ENCODE measurements at regions not wholly inside any gene's neighbourhood (a gene's known extent, or its start where the extent isn't known, plus 50 kb on each side); places are given as distances from the start of the nearest gene placed in this dataset.
A peak's percentile ranks its signal among the peaks of the same experiment; 100 is the strongest.

- no peak overlapping the region for H3K4me3 Mint-ChIP-seq (ENCODE audit: unreplicated experiment)
- peaks cover 2% of the 10 kb centered on the region for H3K27me3 Mint-ChIP-seq (ENCODE audit: unreplicated experiment)
- no peak overlapping the region for H3K27ac Mint-ChIP-seq (ENCODE audit: unreplicated experiment)
- TF ChIP-seq, protein P1, sequence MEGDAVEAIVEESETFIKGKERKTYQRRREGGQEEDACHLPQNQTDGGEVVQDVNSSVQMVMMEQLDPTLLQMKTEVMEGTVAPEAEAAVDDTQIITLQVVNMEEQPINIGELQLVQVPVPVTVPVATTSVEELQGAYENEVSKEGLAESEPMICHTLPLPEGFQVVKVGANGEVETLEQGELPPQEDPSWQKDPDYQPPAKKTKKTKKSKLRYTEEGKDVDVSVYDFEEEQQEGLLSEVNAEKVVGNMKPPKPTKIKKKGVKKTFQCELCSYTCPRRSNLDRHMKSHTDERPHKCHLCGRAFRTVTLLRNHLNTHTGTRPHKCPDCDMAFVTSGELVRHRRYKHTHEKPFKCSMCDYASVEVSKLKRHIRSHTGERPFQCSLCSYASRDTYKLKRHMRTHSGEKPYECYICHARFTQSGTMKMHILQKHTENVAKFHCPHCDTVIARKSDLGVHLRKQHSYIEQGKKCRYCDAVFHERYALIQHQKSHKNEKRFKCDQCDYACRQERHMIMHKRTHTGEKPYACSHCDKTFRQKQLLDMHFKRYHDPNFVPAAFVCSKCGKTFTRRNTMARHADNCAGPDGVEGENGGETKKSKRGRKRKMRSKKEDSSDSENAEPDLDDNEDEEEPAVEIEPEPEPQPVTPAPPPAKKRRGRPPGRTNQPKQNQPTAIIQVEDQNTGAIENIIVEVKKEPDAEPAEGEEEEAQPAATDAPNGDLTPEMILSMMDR (IDR thresholded peaks at IDR 0.05; ENCODE audit: partially characterized antibody, unreplicated experiment): peak; percentile 26
- H3K36me3 Mint-ChIP-seq (ENCODE audit: unreplicated experiment): peaks cover 8% of the 10 kb centered on the region
- H3K9me3 Mint-ChIP-seq (ENCODE audit: unreplicated experiment): no peaks in the 10 kb centered on the region
- DNase-seq: no peak
- peaks cover 2% of the 10 kb centered on the region for H3K4me1 Mint-ChIP-seq (ENCODE audit: low read depth, unreplicated experiment)
Measured at GRCh38 chr21:17925899-17926298, 106.7 kb upstream of the C21orf91 start.

DNA sequence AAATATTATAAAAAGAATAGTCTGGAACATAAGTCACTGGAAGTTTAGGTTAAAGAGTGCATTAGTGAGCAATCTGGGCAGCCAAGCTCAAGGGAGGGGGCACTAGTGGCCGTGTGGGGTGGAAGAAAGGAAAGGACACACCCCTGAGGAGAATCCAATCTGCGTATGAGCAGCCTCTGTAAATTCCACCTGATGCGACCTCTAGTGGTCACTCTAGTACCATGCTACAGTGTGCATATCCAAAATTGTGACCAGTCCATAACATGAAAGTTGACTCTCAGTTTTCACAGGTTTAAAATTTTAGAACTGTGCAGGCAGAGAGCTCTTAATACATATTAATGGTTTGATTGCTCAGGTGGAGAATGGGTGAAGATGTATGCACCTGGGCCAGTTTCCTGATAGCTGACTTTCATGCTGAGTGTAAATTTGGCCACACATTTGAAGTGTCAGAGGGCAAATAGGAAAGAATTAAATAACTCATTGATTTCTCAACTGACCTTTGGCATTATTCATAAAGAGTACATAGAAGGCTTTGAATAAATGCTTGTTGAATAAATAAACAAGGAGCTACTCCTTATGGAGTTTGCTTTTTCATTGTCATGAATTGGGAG lies 105.9 kb upstream of the C21orf91 start:
- peak; percentile 39 for DNase-seq
- H3K36me3 Mint-ChIP-seq (ENCODE audit: unreplicated experiment): peaks cover 16% of the 10 kb centered on the region
- H3K9me3 Mint-ChIP-seq (ENCODE audit: unreplicated experiment): no peaks in the 10 kb centered on the region
- H3K27ac Mint-ChIP-seq (ENCODE audit: unreplicated experiment): no peak overlapping the region
- H3K27me3 Mint-ChIP-seq (ENCODE audit: unreplicated experiment): peaks cover 2% of the 10 kb centered on the region
- peaks cover 2% of the 10 kb centered on the region for H3K4me1 Mint-ChIP-seq (ENCODE audit: low read depth, unreplicated experiment)
- TF ChIP-seq, protein P1 (IDR thresholded peaks at IDR 0.05; ENCODE audit: partially characterized antibody, unreplicated experiment): peak; percentile 90
- H3K4me3 Mint-ChIP-seq (ENCODE audit: unreplicated experiment): no peak overlapping the region

- Mint-ChIP-seq H3K36me3 (ENCODE audit: unreplicated experiment) (peaks cover 27% of the 10 kb centered on the region), H3K27ac (ENCODE audit: unreplicated experiment) (no peak overlapping the region)
Measured at GRCh38 chr21:17921579-17922530, 102.7 kb upstream of the C21orf91 start.

GRCh38 chr21:17915976-17916375 lies 96.8 kb upstream of the C21orf91 start:
- Mint-ChIP-seq H3K27ac (ENCODE audit: unreplicated experiment) (no peak overlapping the region), H3K36me3 (ENCODE audit: unreplicated experiment) (peaks cover 19% of the 10 kb centered on the region), H3K27me3 (ENCODE audit: unreplicated experiment) (peaks cover 2% of the 10 kb centered on the region), H3K9me3 (ENCODE audit: unreplicated experiment) (peaks cover 4% of the 10 kb centered on the region), H3K4me1 (ENCODE audit: low read depth, unreplicated experiment) (peaks cover 4% of the 10 kb centered on the region), H3K4me3 (ENCODE audit: unreplicated experiment) (no peak overlapping the region)
- TF ChIP-seq, protein P1 (IDR thresholded peaks at IDR 0.05; ENCODE audit: partially characterized antibody, unreplicated experiment): no peak
- DNase-seq: no peak

More at GRCh38 chr21:17921579-17922530, 102.7 kb upstream of the C21orf91 start:
- no peak for DNase-seq
- Mint-ChIP-seq H3K4me3 (ENCODE audit: unreplicated experiment) (no peak overlapping the region), H3K27me3 (ENCODE audit: unreplicated experiment) (peaks cover 2% of the 10 kb centered on the region), H3K9me3 (ENCODE audit: unreplicated experiment) (peaks cover 2% of the 10 kb centered on the region), H3K4me1 (ENCODE audit: low read depth, unreplicated experiment) (no peaks in the 10 kb centered on the region)
- TF ChIP-seq, protein P1 (IDR thresholded peaks at IDR 0.05; ENCODE audit: partially characterized antibody, unreplicated experiment): no peak

DNA sequence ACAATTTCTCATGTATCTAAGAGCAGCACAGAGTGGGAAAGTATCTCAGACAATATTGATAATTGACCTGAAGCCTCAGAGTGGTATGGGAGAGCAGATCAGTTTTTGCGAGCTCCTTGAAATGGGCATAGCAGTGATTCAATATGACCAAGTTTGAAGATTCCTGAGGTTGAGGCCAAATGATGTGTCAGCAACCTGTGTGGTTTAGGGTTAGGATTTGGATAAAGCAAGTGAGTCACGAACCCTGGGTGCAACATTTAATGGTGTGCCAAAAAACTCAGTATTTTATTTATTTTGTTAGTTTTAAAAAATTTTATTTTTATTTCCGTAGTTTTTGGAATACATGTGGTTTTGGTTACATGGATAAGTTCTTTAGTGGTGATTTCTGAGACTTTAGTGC lies 92.5 kb upstream of the C21orf91 start:
- no peak for DNase-seq
- Mint-ChIP-seq H3K27ac (ENCODE audit: unreplicated experiment) (no peak overlapping the region), H3K9me3 (ENCODE audit: unreplicated experiment) (peaks cover under 1% of the 10 kb centered on the region), H3K36me3 (ENCODE audit: unreplicated experiment) (no peaks in the 10 kb centered on the region), H3K4me3 (ENCODE audit: unreplicated experiment) (no peak overlapping the region), H3K4me1 (ENCODE audit: low read depth, unreplicated experiment) (peaks cover 4% of the 10 kb centered on the region), H3K27me3 (ENCODE audit: unreplicated experiment) (peaks cover 2% of the 10 kb centered on the region)
- TF ChIP-seq, protein P1 (IDR thresholded peaks at IDR 0.05; ENCODE audit: partially characterized antibody, unreplicated experiment): no peak
